NB4 (cell line): ENCODE measurements at regions not wholly inside any gene's neighbourhood (a gene's known extent, or its start where the extent isn't known, plus 50 kb on each side); places are given as distances from the start of the nearest gene placed in this dataset.

ENCODE experiments used
- DNase-seq: peaks from one replicate; pipeline ENCODE4 v3.0.0; 2010; ENCODE audit warnings: low read depth
- H3K4me3 ChIP-seq: one replicate; pipeline ENCODE4 v1.5.1; 2011; ENCODE audit warnings: mild to moderate bottlenecking, low read depth, low read length, moderate library complexity
- CTCF ChIP-seq: IDR thresholded peaks from one replicate; pipeline ENCODE4 v1.5.1; 2012; ENCODE audit warnings: low read depth, low read length
- MYC ChIP-seq: IDR thresholded peaks from 2 replicates; pipeline ENCODE4 v1.6.1; 2011; ENCODE audit warnings: low read depth, low read length
- POLR2A ChIP-seq: IDR thresholded peaks from 2 replicates; pipeline ENCODE4 v1.6.1; 2011; ENCODE audit warnings: mild to moderate bottlenecking; ENCODE audit not compliant: insufficient read length; ENCODE audit errors: extremely low read depth
- TF ChIP-seq, protein P1 (sequence below): IDR thresholded peaks from 2 replicates; pipeline ENCODE4 v1.6.1; 2011; ENCODE audit warnings: low read depth, low read length

DNA sequence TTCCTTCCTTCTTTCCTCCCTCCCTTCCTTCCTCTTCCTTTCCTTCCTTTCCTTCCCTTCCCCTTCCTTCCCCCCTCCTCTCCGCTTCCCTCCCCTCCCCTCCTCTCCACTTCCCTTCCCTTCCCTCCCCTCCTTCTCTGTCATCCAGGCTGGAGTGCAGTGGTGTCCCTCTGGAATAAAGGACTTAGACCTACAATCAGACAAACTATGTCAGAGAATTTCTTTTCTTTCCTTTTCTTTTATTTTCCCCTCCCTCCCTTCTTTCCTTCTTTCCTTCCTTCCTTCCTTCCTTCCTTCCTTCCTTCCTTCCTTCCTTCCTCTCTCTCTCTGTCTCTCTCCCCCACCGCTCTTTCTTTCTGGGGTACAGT, 242.2 kb downstream of the GATA3 start:
- no peak overlapping the region for H3K4me3 ChIP-seq
- TF ChIP-seq CTCF (no peak), POLR2A (no peak), MYC (no peak)
- TF ChIP-seq, protein P1, sequence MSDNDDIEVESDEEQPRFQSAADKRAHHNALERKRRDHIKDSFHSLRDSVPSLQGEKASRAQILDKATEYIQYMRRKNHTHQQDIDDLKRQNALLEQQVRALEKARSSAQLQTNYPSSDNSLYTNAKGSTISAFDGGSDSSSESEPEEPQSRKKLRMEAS, result no peak
- no peak for DNase-seq

DNA sequence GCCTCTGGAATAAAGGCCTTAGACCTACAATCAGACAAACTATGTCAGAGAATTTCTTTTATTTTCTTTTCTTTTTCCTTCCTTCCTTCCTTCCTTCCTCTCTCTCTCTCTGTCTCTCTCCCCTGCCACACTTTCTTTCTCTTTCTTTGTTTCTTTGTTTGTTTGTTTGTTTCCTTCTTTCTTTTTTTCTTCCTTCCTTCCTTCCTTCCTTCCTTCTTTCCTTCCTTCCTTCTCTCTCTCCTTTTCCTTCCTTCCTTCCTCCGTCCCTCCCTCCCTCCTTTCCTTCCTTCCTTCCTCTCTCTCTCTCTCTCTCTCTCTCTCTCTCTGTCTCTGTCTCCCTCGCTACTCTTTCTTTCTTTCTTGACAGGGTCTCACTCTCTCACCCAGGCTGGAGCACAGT, 242.6 kb downstream of the GATA3 start:
- DNase-seq, result no peak
- TF ChIP-seq, protein P1, result no peak
- TF ChIP-seq MYC, result no peak
- no peak overlapping the region for H3K4me3 ChIP-seq

GRCh38 chr10:8297959-8298358, 243.5 kb downstream of the GATA3 start:
- DNase-seq, result no peak
- H3K4me3 ChIP-seq, result no peak overlapping the region
- no peak for TF ChIP-seq CTCF
- TF ChIP-seq MYC, result no peak

DNA sequence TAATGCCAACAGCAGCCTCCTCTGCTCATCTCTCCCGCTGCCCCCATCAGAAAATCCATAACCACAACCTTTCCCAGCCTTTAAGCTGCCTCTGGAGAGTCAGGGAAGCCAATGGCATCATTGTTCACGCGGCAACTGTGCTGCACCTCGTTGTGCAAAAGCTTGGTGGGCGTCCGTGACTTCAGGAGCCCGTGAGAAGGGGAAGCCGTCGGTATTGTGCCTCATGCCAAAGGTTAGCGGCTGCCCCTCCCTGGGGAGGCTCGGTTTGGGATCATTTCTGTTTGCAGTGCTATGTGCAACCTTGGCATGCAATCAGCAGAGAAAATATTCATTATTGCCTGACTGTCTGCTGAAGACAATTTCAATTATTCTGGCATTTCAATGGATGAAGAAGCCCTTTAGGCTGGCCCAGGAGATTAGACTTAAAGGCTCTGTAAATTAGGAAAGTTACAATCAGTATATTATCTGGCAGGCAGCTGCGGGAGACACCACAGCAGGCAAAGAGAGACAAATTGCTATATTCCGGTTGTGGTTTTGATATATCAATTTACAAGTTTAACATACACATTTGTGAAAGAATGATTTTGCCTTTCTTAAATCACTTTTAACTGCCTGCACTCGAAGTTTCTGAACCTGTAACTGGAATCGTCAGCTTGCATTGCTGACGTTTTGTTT, 244.5 kb downstream of the GATA3 start:
- no peak overlapping the region for H3K4me3 ChIP-seq
- TF ChIP-seq, protein P1, result no peak
- TF ChIP-seq CTCF, result no peak
- DNase-seq, result no peak

DNA sequence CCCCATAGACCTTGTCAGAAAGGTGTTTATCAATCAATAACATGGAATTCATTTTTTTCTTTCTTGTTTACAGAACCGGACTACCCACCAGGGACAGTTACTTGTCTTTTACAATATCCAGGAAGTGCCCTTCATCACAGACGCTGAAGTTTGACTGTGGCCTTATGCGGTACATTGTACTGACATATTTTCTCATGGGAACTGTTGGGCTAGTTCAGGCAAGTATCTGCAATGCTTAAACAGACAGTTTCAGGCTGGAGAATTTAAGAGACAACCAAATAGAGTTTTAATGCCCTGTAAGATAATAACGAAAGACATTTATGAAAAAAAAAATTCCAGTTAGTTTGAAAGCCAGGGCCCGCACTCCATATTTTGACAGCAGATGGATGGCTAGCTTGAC, 246.4 kb downstream of the GATA3 start:
- H3K4me3 ChIP-seq, result no peak overlapping the region
- TF ChIP-seq POLR2A, result no peak
- TF ChIP-seq, protein P1, result no peak
- no peak for TF ChIP-seq MYC
- TF ChIP-seq CTCF, result no peak

GRCh38 chr10:8301333-8301732, 246.8 kb downstream of the GATA3 start:
- TF ChIP-seq CTCF (no peak), POLR2A (no peak), MYC (no peak)
- TF ChIP-seq, protein P1, result no peak
- no peak overlapping the region for H3K4me3 ChIP-seq
- no peak for DNase-seq

More for the DNA sequence above, 246.4 kb downstream of the GATA3 start:
- DNase-seq, result no peak
